ENCODE measurements at regions not wholly inside any gene's neighbourhood (a gene's known extent, or its start where the extent isn't known, plus 50 kb on each side); places are given as distances from the start of the nearest gene placed in this dataset.

DNA sequence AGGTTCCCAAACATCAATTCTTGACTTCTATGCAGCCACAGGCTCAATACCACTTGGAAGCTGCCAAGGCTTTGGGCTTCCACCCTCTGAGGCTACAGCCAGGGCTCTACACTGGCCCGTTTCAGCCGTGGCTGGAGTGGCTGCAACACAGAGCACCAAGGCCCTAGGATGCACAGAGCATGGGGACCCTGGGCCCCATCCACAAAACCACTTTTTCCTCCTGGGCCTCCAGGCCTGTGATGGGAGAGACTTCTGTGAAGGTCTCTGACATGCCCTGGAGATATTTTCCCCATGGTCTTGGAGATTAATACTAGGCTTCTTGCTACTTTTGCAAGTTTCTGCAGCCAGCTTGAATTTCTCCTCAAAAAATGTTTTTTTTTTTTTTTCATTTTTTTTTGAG, 655.4 kb upstream of the ZP4 start (continued):
- TF ChIP-seq, protein P1, sequence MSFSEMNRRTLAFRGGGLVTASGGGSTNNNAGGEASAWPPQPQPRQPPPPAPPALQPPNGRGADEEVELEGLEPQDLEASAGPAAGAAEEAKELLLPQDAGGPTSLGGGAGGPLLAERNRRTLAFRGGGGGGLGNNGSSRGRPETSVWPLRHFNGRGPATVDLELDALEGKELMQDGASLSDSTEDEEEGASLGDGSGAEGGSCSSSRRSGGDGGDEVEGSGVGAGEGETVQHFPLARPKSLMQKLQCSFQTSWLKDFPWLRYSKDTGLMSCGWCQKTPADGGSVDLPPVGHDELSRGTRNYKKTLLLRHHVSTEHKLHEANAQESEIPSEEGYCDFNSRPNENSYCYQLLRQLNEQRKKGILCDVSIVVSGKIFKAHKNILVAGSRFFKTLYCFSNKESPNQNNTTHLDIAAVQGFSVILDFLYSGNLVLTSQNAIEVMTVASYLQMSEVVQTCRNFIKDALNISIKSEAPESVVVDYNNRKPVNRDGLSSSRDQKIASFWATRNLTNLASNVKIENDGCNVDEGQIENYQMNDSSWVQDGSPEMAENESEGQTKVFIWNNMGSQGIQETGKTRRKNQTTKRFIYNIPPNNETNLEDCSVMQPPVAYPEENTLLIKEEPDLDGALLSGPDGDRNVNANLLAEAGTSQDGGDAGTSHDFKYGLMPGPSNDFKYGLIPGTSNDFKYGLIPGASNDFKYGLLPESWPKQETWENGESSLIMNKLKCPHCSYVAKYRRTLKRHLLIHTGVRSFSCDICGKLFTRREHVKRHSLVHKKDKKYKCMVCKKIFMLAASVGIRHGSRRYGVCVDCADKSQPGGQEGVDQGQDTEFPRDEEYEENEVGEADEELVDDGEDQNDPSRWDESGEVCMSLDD (CRISPR knock-in tag; IDR thresholded peaks at IDR 0.05; ENCODE audit: borderline replicate concordance) = no peak
- TF ChIP-seq GLMP (CRISPR knock-in tag; IDR thresholded peaks at IDR 0.05; ENCODE audit: borderline replicate concordance) (no peak), SMAD3 (CRISPR knock-in tag; IDR thresholded peaks at IDR 0.05) (no peak)

DNA sequence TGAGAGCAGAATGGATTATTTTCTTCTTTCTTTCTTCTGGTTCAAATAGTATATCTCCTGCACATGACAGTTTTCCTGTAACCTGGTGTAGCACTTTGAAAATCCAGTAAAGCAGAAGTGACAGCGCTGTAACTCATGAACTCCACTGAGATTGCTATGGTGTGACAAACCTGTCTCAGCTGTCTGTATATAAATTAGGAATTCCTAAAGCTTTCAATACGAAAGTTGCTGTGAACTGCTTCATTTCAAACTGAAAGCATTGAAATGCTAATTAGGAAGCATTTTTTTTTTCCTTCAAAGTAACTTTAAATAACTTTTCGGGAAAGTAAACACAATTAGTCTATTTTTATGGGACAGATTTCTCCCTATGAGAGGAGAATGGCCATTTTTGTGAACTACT, 646.9 kb upstream of the ZP4 start:
- no peak overlapping the region for H3K9ac ChIP-seq (ENCODE audit: insufficient read depth, low read depth, low read length)
- DNase-seq (ENCODE audit: low spot score) = no peak
- no peaks in the 10 kb centered on the region for H3K4me1 ChIP-seq (ENCODE audit: insufficient read depth, low read length)
- no peak overlapping the region for H3K4me2 ChIP-seq (ENCODE audit: low read depth, low read length)
- H3K27ac ChIP-seq (ENCODE audit: extremely low read length, insufficient read depth, low read length) = no peak overlapping the region
- no peaks in the 10 kb centered on the region for H3K36me3 ChIP-seq (replicated peaks in 1 of 2; ENCODE audit: control insufficient read depth in 1 of 2, insufficient read depth in 2 of 2, low read length in 2 of 2)
- ATAC-seq = no peak
- H3K9me3 ChIP-seq (ENCODE audit: low read length) = peaks cover 85% of the 10 kb centered on the region
- no TSS peak for BruUV-seq (replicated peaks)
- ChIA-PET POLR2A (no interaction called here), CTCF (ENCODE audit: low intra/inter-chr PET ratio, low total read pairs) (no interaction called here)
- no peaks in the 10 kb centered on the region for H3K27me3 ChIP-seq (ENCODE audit: control insufficient read depth in 1 of 2, insufficient read depth in 2 of 2, low read length in 2 of 2)
- FAIRE-seq = no peak
- H3K4me3 ChIP-seq (replicated peaks in 1 of 3; ENCODE audit: insufficient read depth in 1 of 3, low read depth in 2 of 3, low read length in 3 of 3) = no peak overlapping the region
- H3K79me2 ChIP-seq (ENCODE audit: insufficient read depth, low read length) = no peaks in the 10 kb centered on the region
- under 1% methylated on average over 3 of the region's 3 CpGs for WGBS (ENCODE audit: low lambda C conversion rate)
- in situ Hi-C loops (cut with HindIII; ENCODE audit: extremely low pct_ligation_motif_present, low pct_unique_long_range_greater_than_20kb) (no loop called here), intact Hi-C loops (cut with micrococcal nuclease; ENCODE audit: unreplicated experiment) (loop anchor here (2.0 kb wide), 1 partner anchor 53 kb away; no protein-coding TSS in a partner anchor)
- no peak overlapping the region for H2AFZ ChIP-seq (ENCODE audit: low read length)
- no peaks in the 10 kb centered on the region for H4K20me1 ChIP-seq (ENCODE audit: insufficient read depth, low read length)
- no peak for TF ChIP-seq NFE2L1 (CRISPR knock-in tag; IDR thresholded peaks at IDR 0.05; ENCODE audit: borderline replicate concordance)
- TF ChIP-seq KLF15 (CRISPR knock-in tag; IDR thresholded peaks at IDR 0.05; ENCODE audit: borderline replicate concordance) = no peak
- TF ChIP-seq, protein P2, sequence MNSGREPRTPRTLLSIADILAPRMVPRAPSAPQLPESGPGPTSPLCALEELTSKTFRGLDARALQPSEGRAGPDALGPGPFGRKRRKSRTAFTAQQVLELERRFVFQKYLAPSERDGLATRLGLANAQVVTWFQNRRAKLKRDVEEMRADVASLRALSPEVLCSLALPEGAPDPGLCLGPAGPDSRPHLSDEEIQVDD (CRISPR knock-in tag; IDR thresholded peaks at IDR 0.05; ENCODE audit: borderline replicate concordance) = no peak
- no peak for TF ChIP-seq ERF (CRISPR knock-in tag; IDR thresholded peaks at IDR 0.05)
- no peak for TF ChIP-seq KDM6A (CRISPR knock-in tag; IDR thresholded peaks at IDR 0.05; ENCODE audit: low read depth)
- TF ChIP-seq ZNF33A (CRISPR knock-in tag; IDR thresholded peaks at IDR 0.05; ENCODE audit: borderline replicate concordance) = no peak
- TF ChIP-seq GATAD2A (CRISPR knock-in tag; IDR thresholded peaks at IDR 0.05) = no peak
- no peak for TF ChIP-seq ZSCAN20 (CRISPR knock-in tag; IDR thresholded peaks at IDR 0.05; ENCODE audit: borderline replicate concordance)
- no peak for TF ChIP-seq ZNF83 (CRISPR knock-in tag; IDR thresholded peaks at IDR 0.05; ENCODE audit: borderline replicate concordance)
- TF ChIP-seq ZNF605 (CRISPR knock-in tag; IDR thresholded peaks at IDR 0.05) = no peak
- TF ChIP-seq, protein P3, sequence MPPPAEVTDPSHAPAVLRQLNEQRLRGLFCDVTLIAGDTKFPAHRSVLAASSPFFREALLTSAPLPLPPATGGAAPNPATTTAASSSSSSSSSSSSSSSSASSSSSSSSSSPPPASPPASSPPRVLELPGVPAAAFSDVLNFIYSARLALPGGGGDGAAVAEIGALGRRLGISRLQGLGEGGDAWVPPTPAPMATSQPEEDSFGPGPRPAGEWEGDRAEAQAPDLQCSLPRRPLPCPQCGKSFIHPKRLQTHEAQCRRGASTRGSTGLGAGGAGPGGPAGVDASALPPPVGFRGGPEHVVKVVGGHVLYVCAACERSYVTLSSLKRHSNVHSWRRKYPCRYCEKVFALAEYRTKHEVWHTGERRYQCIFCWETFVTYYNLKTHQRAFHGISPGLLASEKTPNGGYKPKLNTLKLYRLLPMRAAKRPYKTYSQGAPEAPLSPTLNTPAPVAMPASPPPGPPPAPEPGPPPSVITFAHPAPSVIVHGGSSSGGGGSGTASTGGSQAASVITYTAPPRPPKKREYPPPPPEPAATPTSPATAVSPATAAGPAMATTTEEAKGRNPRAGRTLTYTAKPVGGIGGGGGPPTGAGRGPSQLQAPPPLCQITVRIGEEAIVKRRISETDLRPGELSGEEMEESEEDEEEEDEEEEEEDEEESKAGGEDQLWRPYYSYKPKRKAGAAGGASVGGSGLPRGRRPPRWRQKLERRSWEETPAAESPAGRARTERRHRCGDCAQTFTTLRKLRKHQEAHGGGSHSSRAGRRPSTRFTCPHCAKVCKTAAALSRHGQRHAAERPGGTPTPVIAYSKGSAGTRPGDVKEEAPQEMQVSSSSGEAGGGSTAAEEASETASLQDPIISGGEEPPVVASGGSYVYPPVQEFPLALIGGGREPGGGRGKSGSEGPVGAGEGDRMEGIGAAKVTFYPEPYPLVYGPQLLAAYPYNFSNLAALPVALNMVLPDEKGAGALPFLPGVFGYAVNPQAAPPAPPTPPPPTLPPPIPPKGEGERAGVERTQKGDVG (CRISPR knock-in tag; IDR thresholded peaks at IDR 0.05; ENCODE audit: borderline replicate concordance) = no peak
